IMR-90 (cell line): ENCODE measurements at regions not wholly inside any gene's neighbourhood (a gene's known extent, or its start where the extent isn't known, plus 50 kb on each side); places are given as distances from the start of the nearest gene placed in this dataset.

ENCODE experiments used
- ATAC-seq: fragments of 200-7000 bp; cut with Tn5 transposase; 2 replicates; pipeline ENCODE4 v1.9.1; 2020; ENCODE audit warnings: low read depth, mild to moderate bottlenecking, moderate library complexity
- BruUV-seq: library from RNA; stranded (reverse); fragments of 400-500 nt; replicated peaks from 2 replicates; lab custom pipeline; 2021; lab: Mats Ljungman, UMichigan
- CTCF ChIA-PET: fragments of 300-600 bp; formaldehyde crosslinking; extraction: SDS; loops from one replicate; lab custom pipeline; 2021; ENCODE audit warnings: antibody characterized with exemption; lab: Yijun Ruan, JAX
- POLR2A ChIA-PET: fragments of 300-600 bp; sonication (Branson Sonifier 250); formaldehyde crosslinking; loops from one replicate; lab custom pipeline; 2022; ENCODE audit warnings: antibody characterized with exemption; ENCODE audit not compliant: unreplicated experiment; lab: Charles Lee
- DNase-seq: peaks from one replicate; pipeline ENCODE4 v3.0.0; 2013
- H2AFZ ChIP-seq: replicated peaks from 2 replicates; pipeline ENCODE3; 2013; ENCODE audit warnings: low read length, mild to moderate bottlenecking; ENCODE audit not compliant: poor library complexity
- H2AK5ac ChIP-seq: 2 replicates; pipeline ENCODE4 v1.6.1; 2013; ENCODE audit warnings: low read depth, low read length, inconsistent platforms
- H2AK9ac ChIP-seq: replicated peaks from 2 replicates; pipeline ENCODE3; 2013; ENCODE audit warnings: mild to moderate bottlenecking, low read depth, low read length, moderate library complexity; ENCODE audit not compliant: poor library complexity
- H2BK120ac ChIP-seq: 2 replicates; pipeline ENCODE4 v1.6.1; 2013; ENCODE audit warnings: low read depth, low read length, inconsistent platforms
- H2BK15ac ChIP-seq: 3 replicates; pipeline ENCODE4 v1.6.1; 2013; ENCODE audit warnings: low read depth, low read length, inconsistent platforms
- H2BK20ac ChIP-seq: 2 replicates; pipeline ENCODE4 v1.6.1; 2013; ENCODE audit warnings: low read depth, mild to moderate bottlenecking, inconsistent platforms, low read length, moderate library complexity
- H2BK5ac ChIP-seq: 2 replicates; pipeline ENCODE4 v1.6.1; 2013; ENCODE audit warnings: mild to moderate bottlenecking, low read depth, low read length, inconsistent platforms; ENCODE audit not compliant: poor library complexity, severe bottlenecking
- H3K14ac ChIP-seq: replicated peaks from 2 replicates; pipeline ENCODE4 v1.6.1; 2013; ENCODE audit warnings: low read depth, low read length, inconsistent platforms
- H3K18ac ChIP-seq: 2 replicates; pipeline ENCODE4 v1.6.1; 2013; ENCODE audit warnings: low read depth, low read length, control low read depth
- H3K23ac ChIP-seq: 2 replicates; pipeline ENCODE4 v1.6.1; 2013; ENCODE audit warnings: low read depth, low read length, inconsistent platforms
- H3K27ac ChIP-seq: 2 replicates; pipeline ENCODE4 v1.5.1; 2013; ENCODE audit warnings: mild to moderate bottlenecking, control low read depth, low read length; ENCODE audit not compliant: insufficient read depth
- H3K27me3 ChIP-seq: 2 replicates; pipeline ENCODE4 v1.6.1; 2013; ENCODE audit warnings: low read length; ENCODE audit not compliant: control insufficient read depth, insufficient read depth
- H3K36me3 ChIP-seq: 2 replicates; pipeline ENCODE4 v1.6.1; 2013; ENCODE audit warnings: low read length, mixed read lengths; ENCODE audit not compliant: control insufficient read depth, insufficient read depth
- H3K4ac ChIP-seq: 2 replicates; pipeline ENCODE4 v1.6.1; 2013; ENCODE audit warnings: low read depth, low read length, inconsistent platforms
- H3K4me1 ChIP-seq: 2 replicates; pipeline ENCODE4 v1.6.1; 2013; ENCODE audit warnings: low read length, mixed read lengths; ENCODE audit not compliant: control insufficient read depth, insufficient read depth
- H3K4me2 ChIP-seq: 2 replicates; pipeline ENCODE4 v1.6.1; 2013; ENCODE audit warnings: low read depth, mild to moderate bottlenecking, control low read depth, low read length, moderate library complexity
- H3K4me3 ChIP-seq: 2 replicates; pipeline ENCODE4 v1.5.1; 2013; ENCODE audit warnings: low read depth, mild to moderate bottlenecking, control low read depth, low read length, moderate library complexity; ENCODE audit not compliant: insufficient read depth
- H3K56ac ChIP-seq: 2 replicates; pipeline ENCODE4 v1.6.1; 2013; ENCODE audit warnings: low read length, inconsistent platforms; ENCODE audit not compliant: insufficient read depth; ENCODE audit errors: extremely low read depth
- H3K79me1 ChIP-seq, 2 experiments: 2 replicates each; pipeline ENCODE4 v1.6.1; 2013; ENCODE audit warnings: low read length in 2 of 2, inconsistent platforms in 1 of 2, low read depth in 1 of 2
- H3K9ac ChIP-seq: 2 replicates; pipeline ENCODE4 v1.6.1; 2013; ENCODE audit warnings: low read depth, low read length, control low read depth
- H3K9me1 ChIP-seq: 2 replicates; pipeline ENCODE4 v1.6.1; 2013; ENCODE audit warnings: low read length, inconsistent platforms; ENCODE audit not compliant: insufficient read depth
- H3K9me3 ChIP-seq: 2 replicates; pipeline ENCODE4 v1.6.1; 2013; ENCODE audit warnings: low read length; ENCODE audit not compliant: control insufficient read depth, insufficient read depth
- H4K20me1 ChIP-seq: 2 replicates; pipeline ENCODE4 v1.6.1; 2013; ENCODE audit warnings: low read length, inconsistent platforms; ENCODE audit not compliant: insufficient read depth
- H4K5ac ChIP-seq: 2 replicates; pipeline ENCODE4 v1.6.1; 2013; ENCODE audit warnings: mild to moderate bottlenecking, low read depth, low read length, control low read depth
- H4K8ac ChIP-seq, 2 experiments: 2 replicates each; pipeline ENCODE4 v1.6.1; 2013; ENCODE audit warnings: low read depth in 2 of 2, low read length in 2 of 2, control low read depth in 1 of 2, inconsistent platforms in 1 of 2
- H4K91ac ChIP-seq: 2 replicates; pipeline ENCODE4 v1.6.1; 2013; ENCODE audit warnings: low read depth, low read length, inconsistent platforms; ENCODE audit not compliant: insufficient read depth
- CHD1 ChIP-seq: IDR thresholded peaks from 2 replicates; pipeline ENCODE4 v1.6.1; 2012; ENCODE audit warnings: low read depth, low read length, improper control_type of control experiment
- FOS ChIP-seq: fragments of 150-350 bp; IDR thresholded peaks from 2 replicates; pipeline ENCODE4 v1.6.1; 2016; ENCODE audit warnings: low read depth, low read length
- MAFK ChIP-seq: IDR thresholded peaks from 2 replicates; pipeline ENCODE4 v1.6.1; 2012; ENCODE audit warnings: low read depth, low read length, improper control_type of control experiment
- WGBS, 2 experiments: methylation state at CpG; one replicate each; pipeline versions ENCODE4 v1.1.5 to v1.1.7; 2013; ENCODE audit warnings: missing lambda C conversion rate in 2 of 2; ENCODE audit not compliant: insufficient read length in 1 of 2; ENCODE audit errors: extremely low coverage in 2 of 2; 5-methylcytosine and 5-hydroxymethylcytosine counted together
- dilution Hi-C: fragments of 300-500 bp; cut with HindIII; formaldehyde crosslinking; loops from one replicate; pipeline ENCODE4 v1.14.3; 2018; ENCODE audit warnings: low sequenced_read_pairs; ENCODE audit not compliant: unreplicated experiment
- in situ Hi-C: fragments of 300-500 bp; cut with MboI; formaldehyde crosslinking; loops from 3 replicates; pipeline ENCODE4 v1.14.3; 2019; ENCODE audit warnings: low sequenced_read_pairs, inconsistent platforms, mixed read lengths
- intact Hi-C: fragments of 100-400 bp; cut with micrococcal nuclease; formaldehyde crosslinking; loops from 2 replicates; pipeline ENCODE4 v1.10.0; 2022

GRCh38 chr16:86393907-86394626 is 116.3 kb upstream of the FOXF1 start:
- ChIA-PET POLR2A (no interaction called here), CTCF (no interaction called here)
- Histone ChIP-seq H3K56ac (no peak overlapping the region), H2BK120ac (peak overlapping the region; percentile 100), H2BK15ac (peak overlapping the region; percentile 71), H4K8ac (peak overlapping the region in 1 of 2 experiments; percentile 31; a peak in 1 of 4 replicates), H3K4me1 (peaks cover 39% of the 10 kb centered on the region), H3K9me3 (no peaks in the 10 kb centered on the region), H3K27me3 (no peaks in the 10 kb centered on the region), H4K20me1 (no peaks in the 10 kb centered on the region), H3K14ac (peak overlapping the region; percentile 53), H2BK20ac (peak overlapping the region; percentile 74), H3K23ac (peak overlapping the region; percentile 29; the same call in 1 of the 2 replicates), H3K4me3 (no peak overlapping the region), H2AK5ac (peak overlapping the region; percentile 99), H2BK5ac (peak overlapping the region; percentile 36), H2AK9ac (no peak overlapping the region), H2AFZ (no peak overlapping the region), H3K18ac (peak overlapping the region; percentile 22; the same call in 1 of the 2 replicates), H3K36me3 (no peaks in the 10 kb centered on the region), H4K5ac (no peak overlapping the region), H3K4me2 (no peak overlapping the region), H3K4ac (peak overlapping the region; percentile 72), H3K79me1 (peaks cover 16 to 56% of the 10 kb centered on the region in 2 experiments), H3K9ac (no peak overlapping the region), H4K91ac (peak overlapping the region; percentile 68), H3K27ac (no peak overlapping the region), H3K9me1 (peaks cover 46% of the 10 kb centered on the region)
- in situ Hi-C loops (loop anchor here (5.0 to 10.0 kb wide), 3 partner anchors 92 to 319 kb away; no protein-coding TSS in a partner anchor), intact Hi-C loops (no loop called here), dilution Hi-C loops (no loop called here)
- TF ChIP-seq CHD1 (no peak), MAFK (peak; percentile 70), FOS (no peak)
- WGBS, 2 experiments = 97 to 100% methylated on average over 2 to 4 of the region's 9 CpGs
- BruUV-seq = no TSS peak
- DNase-seq (no peak), ATAC-seq (no peak)
